NCI-H187 treated with DMSO at 0.1 percent for 48 hours (cell line): ENCODE measurements at regions not wholly inside any gene's neighbourhood (a gene's known extent, or its start where the extent isn't known, plus 50 kb on each side); places are given as distances from the start of the nearest gene placed in this dataset.
"Not testable (repeated sequence)": the region's sequence is repeated elsewhere in the genome, so short reads cannot be mapped to it uniquely, and the experiment has no call there.

Experiments
- DNase-seq: peaks from one replicate; lab custom pipeline; 2025; lab: John Stamatoyannopoulos, UW

DNA sequence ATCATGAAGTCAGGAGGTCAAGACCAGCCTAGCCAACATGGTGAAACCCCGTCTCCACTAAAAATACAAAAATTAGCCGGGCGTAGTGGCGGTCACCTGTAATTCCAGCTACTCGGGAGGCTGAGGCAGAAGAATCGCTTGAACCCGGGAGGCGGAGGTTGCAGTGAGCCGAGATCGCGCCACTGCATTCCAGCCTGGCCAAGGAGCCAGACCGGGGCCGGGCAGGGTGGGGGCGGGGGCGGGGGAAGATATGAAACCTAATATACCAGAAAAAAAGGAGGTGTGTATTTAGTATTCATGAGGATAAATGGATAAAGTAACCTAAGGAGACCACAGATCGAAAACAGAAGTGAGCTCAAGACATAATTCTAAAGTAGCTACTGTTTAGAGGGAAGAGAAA lies 186.5 kb upstream of the KCND2 start:
- not testable (repeated sequence) for DNase-seq

DNA sequence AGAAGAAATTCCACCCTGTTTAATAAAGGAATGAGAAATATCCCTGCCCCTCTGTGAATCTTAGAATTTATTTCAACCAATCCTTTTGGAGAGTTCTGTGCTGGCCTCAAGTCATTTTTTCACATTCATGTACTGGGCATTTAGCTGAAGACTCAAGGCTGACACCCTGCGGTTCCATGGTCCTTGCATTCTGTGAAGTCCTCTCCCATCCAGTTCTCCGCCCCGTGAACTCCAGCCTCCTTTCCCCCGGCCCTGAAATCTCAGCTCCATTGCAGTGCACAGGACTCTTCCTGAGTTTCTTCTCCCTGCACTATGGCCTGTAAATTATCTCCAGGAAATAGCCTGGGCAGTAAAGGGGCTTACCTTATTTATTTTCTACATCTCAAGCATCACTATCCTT lies 183.0 kb upstream of the KCND2 start:
- no peak for DNase-seq

DNA sequence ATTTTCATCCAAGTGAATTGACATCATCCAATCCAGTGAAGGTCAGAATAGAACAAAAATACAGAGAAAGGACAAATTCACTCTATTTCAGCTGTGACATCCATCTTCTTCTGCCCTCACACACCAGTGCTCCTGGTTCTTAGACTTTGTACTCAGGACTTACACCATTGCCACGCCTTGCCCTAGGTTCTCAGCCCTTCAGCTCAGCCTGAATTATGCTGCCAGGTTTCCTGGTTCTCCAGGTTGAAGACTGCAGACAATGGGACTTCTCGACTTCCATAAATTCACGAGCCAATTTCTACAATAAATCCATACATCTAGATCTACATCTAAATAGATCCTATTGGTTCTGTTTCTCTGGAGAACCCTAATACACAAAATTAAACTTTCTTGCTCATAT lies 181.2 kb upstream of the KCND2 start:
- no peak for DNase-seq

DNA sequence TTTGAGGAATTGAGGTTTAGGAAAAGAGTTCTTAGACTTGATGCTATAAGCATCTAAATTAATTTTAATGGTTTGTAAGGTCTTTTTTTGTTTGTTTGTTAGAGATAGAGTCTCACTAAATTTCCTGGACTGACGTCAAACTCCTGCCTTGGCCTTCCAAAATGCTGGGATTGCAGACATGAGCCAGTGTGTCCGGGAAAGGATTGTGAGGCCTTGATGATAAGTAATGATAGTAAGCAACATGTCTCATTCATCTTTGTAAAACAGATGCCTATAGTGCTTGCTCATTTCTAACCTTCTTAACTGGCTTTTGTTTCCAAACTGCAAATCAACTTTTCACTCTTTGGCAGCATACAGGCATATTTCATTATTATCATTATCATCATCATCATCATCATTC lies 176.0 kb upstream of the KCND2 start:
- no peak for DNase-seq

DNA sequence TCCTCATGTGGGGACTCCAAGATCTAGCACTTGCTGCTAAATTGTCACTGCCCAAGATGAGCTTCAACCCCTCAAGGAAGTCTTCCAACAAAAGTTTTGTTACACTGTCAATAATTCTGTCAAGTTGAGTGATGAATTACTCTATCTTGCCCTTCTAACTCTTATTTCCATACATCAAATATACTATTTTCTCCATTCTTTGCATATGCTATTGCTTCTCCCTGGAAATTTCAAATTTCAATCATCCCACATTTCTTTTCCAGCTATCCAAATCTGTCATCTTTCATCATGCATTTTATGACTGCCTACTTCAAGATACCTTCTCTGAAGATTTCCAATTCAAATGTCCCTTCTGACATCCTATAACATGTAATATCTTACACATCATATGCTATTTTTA lies 175.2 kb upstream of the KCND2 start:
- no peak for DNase-seq

DNA sequence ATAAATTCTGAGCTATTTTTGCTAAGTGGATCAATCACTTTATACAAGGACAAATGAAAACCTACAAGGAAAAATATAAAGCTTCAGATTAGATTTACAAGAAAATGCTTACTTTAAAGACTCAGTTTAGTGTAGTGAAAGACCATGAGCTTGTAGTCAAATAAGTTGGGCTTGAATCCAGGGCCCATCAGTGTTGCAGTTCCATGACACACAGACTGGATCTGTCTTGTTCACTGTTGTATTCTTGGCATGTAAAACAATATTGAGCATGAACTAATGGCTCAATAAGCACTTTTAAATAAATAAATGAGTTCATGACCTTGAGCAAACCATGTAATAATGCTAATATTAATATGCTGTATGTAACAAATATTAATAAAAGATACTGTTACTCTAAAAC lies 164.6 kb upstream of the KCND2 start:
- DNase-seq: no peak

DNA sequence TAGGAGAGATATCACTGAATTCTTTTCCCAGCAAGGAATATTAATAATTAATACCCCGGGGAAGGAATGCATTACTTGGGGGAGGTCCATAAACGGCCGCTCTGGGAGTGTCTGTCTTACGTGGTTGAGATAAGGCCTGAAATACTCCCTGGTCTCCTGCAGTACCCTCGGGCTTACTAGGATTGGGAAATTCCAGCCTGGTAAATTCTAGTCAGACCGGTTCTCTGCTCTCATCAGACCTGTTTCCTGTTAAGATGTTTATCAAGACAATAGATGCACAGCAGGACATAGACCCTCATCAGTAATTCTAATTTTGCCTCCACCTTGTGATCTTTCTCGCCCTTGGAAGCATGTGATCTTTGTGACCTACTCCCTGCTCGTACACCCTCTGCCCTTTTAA lies 162.8 kb upstream of the KCND2 start:
- DNase-seq: no peak

DNA sequence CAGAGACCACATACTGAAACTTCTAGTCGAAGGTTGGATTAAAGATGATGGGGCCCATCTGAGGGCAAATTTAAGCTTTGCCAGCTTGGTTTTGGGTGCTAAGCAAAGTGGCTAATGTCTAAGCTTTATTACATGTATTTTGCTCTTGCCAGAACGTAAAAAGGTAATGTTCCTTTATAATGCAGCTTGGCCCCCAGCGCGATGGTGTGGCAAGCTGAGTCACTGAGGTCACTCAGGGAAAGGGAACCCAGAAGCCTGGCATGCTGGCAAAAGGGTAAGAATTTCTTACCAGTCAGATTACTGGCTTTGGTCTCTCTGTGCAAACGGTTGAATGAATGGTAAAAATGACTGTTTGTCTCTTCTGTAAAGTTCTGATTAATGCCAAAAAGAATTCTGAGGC lies 158.3 kb upstream of the KCND2 start:
- no peak for DNase-seq

DNA sequence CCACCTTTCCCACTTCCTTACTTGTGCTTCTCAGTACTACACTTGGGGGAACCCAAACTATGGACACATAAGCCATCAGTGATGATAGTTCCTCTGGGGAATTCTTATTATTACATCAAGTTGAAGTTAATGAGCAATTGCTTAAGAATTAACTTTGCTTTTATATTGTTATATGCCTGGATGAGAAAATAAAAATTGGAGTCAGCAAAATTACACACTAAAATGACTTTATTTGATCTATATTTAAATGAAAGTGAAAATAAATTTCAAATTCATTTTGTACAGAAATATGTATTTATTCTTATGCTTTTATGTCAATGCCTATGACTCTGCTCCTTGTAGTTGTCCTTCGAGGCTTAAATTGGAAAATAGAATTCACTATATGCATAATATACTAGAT lies 149.4 kb upstream of the KCND2 start:
- no peak for DNase-seq

DNA sequence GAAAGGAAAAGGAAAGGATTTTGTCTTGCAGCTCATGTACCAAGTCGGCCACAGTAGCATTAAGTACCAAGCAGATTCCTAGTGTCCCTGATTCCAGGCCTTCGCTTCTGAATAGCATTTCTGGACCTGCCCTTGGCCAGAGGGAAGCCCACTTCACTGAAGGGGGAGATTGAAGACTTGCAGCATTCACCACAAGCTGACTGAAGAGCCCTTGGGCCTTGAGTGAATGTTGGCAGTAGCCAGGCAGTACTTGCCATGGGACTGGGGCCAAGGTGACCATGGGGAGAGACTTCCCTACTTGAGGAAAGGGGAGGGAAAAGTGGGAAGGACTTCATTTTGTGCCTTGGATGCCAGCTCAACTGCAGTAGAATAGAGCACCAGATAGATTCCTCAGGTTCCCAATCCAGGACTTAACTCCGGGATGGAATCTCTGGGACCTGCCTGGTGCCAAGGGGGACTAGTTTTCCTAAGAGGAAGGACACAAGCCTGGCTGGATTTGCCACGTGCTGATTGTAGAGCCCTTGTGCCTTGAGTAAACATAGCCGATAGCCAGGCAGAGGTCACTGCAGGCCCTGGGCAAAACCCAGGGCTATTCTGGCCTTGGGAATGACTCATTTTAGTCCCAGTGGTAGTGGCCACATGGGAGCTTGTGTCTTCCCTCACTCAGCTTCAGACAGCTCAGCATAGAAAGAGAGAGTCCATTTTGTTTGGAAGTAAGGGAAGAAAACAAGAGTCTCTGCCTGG lies 141.7 kb upstream of the KCND2 start:
- no peak for DNase-seq

DNA sequence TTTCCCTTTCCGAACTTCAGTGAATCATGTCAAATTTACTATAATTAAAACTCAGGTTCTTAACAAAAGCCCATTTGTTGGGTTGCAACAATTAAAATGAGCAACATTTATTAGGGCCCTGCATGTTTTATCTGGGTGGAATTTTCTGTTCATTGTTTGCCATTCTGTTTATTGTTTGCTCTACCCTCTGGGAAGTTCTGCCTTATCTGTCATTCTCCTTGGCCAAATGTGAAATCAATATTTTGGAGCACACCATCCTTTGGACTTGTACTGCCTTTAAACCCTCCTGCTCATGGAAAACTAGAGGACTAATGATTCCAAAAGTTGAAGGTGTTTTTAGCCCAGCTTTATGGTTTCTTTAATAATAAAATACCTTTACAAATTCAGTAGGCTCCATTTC lies 134.5 kb upstream of the KCND2 start:
- DNase-seq: no peak

DNA sequence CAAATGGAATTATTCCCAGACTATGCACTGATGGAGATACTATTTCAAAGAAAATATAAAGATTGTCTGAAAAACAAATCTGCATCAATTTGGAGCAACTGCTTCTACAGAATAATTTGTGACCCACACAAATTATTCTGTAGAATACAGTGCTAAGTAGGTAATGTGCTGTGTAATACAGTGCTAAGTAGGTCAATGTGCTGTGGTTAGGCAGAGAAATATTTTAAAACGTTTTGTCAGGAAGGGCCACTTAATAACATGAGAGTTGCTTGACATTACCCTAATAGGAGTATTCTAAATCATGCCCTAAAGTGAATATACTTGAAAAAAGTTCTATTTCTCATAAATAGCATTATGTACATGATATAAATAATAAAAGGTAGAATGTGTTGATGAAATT lies 116.5 kb upstream of the KCND2 start:
- no peak for DNase-seq

DNA sequence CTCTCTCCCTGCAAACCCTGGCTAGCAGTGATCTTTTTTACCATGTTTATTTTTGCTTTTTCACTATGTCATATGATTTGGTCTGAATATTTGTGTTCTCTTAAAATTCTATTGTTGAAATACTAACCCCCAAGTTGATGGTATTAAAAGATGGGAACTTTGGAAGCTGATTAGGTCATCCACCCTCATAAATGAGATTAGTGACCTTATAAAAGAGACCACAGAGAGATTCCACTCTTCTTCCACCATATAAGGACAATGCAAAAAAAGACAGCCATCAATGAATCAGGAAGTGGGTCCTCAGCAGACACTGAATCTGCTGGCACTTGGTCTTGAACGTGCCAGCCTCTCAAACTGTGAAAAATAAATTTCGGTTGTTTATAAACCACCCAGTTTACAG lies 112.8 kb upstream of the KCND2 start:
- DNase-seq: no peak

DNA sequence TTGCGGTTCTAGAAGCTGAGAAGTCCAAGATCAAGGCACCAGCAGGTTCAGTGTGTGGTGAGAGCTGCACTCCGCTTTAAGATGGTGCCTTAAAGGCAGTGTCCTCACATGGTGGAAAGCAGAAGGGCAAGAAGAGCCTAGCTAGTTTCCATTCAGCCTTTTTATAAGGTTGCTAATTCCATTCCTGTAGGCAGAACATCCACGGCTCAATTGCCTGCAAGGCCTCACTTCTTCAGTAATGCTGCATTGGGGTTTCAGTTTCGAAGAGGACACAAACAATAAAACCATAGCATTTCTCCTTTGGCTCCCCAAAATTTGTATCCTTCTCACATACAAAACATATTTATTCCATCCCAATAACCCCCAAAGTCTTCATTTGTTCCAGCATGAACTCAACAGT lies 109.5 kb upstream of the KCND2 start:
- DNase-seq: no peak

DNA sequence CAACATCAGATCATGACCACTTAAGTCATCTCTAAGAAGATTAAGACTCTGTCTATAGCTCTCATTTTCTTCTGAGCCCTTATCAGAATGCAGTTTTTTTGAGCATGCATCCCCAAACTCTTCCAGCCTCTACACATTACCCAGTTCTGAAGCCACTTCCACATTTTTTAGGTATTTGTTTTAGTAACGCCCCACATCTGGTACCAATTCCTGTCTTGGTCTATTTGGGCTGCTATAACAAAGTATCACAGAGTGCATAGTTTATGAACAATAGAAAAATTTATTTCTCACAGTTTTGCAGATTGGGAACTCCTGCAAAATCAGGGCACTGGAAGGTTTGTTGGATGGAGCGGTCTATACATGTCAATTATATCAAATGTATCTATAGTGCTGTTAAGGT lies 107.7 kb upstream of the KCND2 start:
- no peak for DNase-seq

DNA sequence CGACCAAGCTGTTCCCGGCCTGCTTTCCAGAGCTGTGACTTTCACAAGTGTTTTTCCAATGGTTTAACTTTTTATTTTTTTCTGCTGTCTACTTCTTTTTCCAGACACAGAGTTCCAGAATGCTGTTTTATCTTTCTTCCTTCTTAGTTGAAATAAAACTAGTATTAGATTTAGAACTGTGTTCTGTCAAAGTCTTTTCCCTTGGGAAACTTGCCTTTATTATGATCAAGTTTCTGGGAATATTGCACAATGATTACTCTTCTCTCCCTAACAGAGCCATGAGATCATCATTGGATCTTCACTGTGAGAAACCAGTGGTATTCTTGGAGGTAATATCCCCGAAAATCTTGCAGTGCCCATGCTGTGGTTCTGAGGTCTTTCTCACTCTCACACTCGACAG lies 104.9 kb upstream of the KCND2 start:
- no peak for DNase-seq

DNA sequence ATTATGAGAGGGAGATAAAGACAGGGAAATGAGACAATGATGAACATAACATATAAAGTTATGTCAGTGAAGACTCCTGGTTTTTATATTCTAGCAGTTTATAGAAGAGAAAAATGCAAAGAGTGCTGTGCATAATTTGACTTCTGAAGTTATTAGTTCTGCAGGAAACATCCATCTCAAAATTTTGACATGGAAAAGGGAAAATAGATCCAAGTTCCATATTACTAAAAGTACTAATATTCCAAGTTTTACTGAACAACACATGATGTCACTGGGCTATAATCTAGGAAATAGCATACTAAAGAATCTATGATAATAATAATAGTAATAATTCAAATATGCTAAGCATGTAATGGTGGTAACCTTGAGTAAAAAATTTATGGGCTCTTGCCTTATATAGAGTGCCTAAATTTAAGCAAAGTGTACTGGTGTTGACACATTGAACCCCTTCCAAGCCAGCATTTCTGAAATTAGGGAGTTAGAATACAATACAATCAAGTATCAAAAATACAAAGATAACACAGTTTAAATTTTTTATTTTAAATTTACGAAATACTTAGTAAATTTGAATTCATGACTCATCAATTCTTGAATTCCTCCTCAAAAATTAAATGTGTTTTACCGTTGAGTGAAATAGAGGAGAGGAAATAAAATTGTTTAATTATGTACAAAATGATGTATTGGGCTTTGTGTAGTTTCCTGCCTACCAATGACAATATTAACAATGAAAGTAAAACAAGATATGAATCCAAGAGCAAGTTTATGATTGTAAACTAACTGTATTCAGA lies 102.8 kb upstream of the KCND2 start:
- DNase-seq: no peak

DNA sequence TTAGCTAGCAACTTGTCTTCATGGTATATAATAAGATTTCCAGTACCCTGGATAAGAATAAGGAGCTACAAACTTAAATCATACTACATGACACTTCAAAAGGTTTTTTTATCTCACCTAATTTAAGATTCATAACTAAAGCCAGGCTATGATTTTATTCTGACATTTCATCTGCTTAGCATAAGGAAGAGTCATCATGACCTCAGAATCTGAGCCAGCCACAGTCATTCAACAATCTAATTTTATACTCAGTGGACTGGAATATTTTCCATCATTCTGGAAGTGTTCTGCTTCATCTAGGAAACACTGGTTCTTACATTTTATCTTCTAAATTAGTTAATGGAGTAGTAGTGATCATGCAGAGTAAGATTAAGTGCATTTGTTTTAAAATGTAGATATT lies 102.1 kb upstream of the KCND2 start:
- no peak for DNase-seq

DNA sequence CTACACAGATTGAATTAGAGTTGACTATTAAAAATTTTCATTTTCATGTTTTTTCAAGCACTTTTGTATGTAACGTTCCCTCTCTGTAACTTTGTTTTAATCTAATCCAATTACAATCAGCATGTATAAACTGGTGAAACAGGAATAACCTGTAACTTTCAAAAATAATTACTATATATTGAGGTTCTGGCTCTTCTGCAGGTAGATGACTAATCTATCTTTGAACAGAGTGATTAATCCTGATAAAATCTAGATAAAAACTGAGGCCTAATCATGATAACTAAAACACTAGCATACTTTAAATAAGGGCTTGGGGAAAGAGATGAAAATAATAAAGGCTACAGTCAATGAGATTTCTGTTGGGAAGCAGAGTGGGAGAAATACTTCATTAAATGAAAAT lies 101.6 kb upstream of the KCND2 start:
- DNase-seq: no peak

DNA sequence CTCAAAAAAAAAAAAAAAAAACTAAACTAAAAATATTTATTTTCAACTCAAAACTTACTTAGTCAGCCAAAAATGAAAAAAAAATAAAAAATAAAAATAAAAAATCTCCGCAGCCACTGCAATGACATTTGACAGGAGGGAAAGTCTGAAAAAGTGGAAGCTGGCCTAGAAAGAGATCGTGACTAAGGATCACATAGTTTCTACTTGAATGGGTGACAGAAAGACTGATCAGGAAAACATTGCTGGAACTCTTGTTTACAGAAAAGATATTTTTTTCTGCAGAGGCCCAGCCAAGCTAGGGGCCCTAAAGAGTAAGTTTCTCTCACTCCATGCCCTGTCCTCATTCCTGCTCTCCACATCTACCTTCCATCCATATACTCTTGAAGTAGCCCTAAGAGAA lies 92.8 kb upstream of the KCND2 start:
- DNase-seq: no peak

DNA sequence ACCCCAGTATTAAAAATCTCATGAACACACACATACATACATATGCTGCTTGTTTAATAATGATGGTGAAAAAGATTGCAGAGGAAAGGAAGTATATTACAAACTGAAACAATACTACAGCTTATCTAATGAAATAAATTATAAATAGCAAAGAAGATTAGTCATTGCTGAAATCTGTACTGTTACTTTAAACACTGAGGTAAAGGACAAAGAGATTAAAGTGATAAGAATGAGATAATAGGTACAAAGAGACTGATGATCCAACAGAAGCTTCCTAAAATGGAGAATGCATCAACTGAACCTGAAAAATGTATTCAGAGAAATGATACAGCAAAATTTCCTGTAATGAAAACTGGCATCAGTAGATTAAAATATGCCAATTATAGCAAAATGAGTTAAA lies 91.5 kb upstream of the KCND2 start:
- no peak for DNase-seq

DNA sequence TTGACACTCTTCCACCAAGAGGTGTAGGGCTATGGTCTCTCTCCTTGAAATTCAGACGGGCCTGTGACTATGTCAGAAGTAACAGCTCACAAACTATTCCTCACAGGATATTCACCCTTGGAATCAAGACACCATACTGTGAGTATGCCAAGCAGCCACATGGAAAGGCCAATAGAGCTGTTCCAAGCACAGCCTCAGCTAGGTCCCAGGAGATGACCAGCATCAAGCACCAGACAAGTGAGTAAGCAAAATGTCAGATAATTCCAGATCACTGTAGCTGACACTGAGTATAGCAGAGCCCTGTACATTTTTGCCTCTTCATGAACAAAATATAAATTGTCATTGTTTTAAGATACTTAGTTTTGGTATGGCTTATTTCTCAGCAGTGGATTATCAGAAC lies 88.1 kb upstream of the KCND2 start:
- DNase-seq: no peak

DNA sequence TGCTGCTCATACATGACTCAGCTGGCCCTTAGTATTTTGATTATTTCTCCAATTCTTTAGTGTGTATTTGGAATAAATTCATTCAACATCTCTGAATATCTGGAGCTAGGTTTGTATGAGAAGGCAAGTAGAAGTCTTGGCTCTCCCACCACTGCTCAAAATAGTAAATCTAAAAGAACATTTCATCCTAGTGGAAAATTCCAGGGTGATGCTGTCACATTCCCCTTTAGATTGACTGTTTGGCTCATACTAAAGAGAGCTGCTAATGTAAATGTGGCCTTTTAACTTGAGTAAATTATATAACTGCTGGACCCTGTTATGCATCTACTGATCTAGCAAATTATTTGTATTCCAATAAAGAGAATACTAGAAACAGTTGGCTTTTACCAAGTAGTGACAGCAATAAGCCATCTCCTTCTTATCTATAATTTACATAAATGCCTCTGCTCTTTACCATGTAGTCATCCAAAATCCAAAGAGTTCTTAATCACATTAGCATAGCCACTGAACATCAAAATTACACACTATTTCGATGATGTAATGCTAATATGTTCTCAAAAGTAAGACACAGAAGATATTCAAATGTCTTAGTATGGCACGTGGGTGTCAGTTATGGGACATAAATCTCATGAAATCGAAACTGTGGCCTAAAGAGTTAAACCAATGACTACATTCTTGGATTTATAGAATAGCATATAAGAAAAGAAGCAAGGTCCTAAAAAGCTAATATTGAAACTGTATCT lies 86.9 kb upstream of the KCND2 start:
- no peak for DNase-seq
